SU-DHL-6 (cell line): ENCODE measurements at regions not wholly inside any gene's neighbourhood (a gene's known extent, or its start where the extent isn't known, plus 50 kb on each side); places are given as distances from the start of the nearest gene placed in this dataset.
"Not testable (repeated sequence)": the region's sequence is repeated elsewhere in the genome, so short reads cannot be mapped to it uniquely, and the experiment has no call there.

Experiments
- H2AFZ ChIP-seq: fragments of 200-600 bp; sonication (generic); 2 replicates; pipeline ENCODE4 v1.6.1; 2014; ENCODE audit warnings: low read depth, mild to moderate bottlenecking, moderate library complexity, mixed read lengths, antibody characterized with exemption, low read length; ENCODE audit not compliant: severe bottlenecking
- H3F3A ChIP-seq: fragments of 200-600 bp; shearing (Covaris generic); 2 replicates; pipeline ENCODE4 v1.6.0; 2016; ENCODE audit warnings: antibody characterized with exemption, mild to moderate bottlenecking; ENCODE audit not compliant: insufficient read depth
- H3K27ac ChIP-seq: fragments of 200-600 bp; sonication (generic); 2 replicates; pipeline ENCODE4 v1.5.1; 2016; ENCODE audit warnings: low read depth, mild to moderate bottlenecking, low read length, moderate library complexity, mixed read lengths
- H3K27me3 ChIP-seq: fragments of 200-600 bp; sonication (generic), shearing (Covaris generic); 2 replicates; pipeline ENCODE4 v1.6.0; 2014; ENCODE audit warnings: mild to moderate bottlenecking, low read length
- H3K36me3 ChIP-seq: fragments of 200-600 bp; sonication (generic); 2 replicates; pipeline ENCODE4 v1.6.1; 2014; ENCODE audit warnings: mild to moderate bottlenecking, low read length, mixed read lengths
- H3K4me2 ChIP-seq: fragments of 300-600, 200-600 bp; shearing (Covaris generic), sonication (generic); 2 replicates; pipeline ENCODE4 v1.6.0; 2014; ENCODE audit warnings: low read length, low read depth, mild to moderate bottlenecking; ENCODE audit not compliant: poor library complexity, severe bottlenecking
- H3K4me3 ChIP-seq: fragments of 200-600 bp; sonication (generic); 2 replicates; pipeline ENCODE4 v1.5.1; 2014; ENCODE audit warnings: antibody characterized with exemption, low read length, mild to moderate bottlenecking, mixed read lengths; ENCODE audit not compliant: insufficient read depth, poor library complexity, severe bottlenecking
- H3K79me2 ChIP-seq: fragments of 200-600 bp; sonication (generic); 2 replicates; pipeline ENCODE4 v1.6.1; 2014; ENCODE audit warnings: mild to moderate bottlenecking, low read length, moderate library complexity; ENCODE audit not compliant: insufficient read depth
- H3K9ac ChIP-seq: fragments of 200-600 bp; sonication (generic); 2 replicates; pipeline ENCODE4 v1.7.0; 2014; ENCODE audit warnings: mild to moderate bottlenecking, low read length
- H3K9me2 ChIP-seq: fragments of 200-600 bp; sonication (generic); replicated peaks from 2 replicates; pipeline ENCODE4 v1.6.1; 2014; ENCODE audit warnings: low read length; ENCODE audit not compliant: insufficient read depth
- H3K9me3 ChIP-seq: fragments of 200-600 bp; sonication (generic); 2 replicates; pipeline ENCODE4 v1.6.1; 2014; ENCODE audit warnings: low read length, mixed read lengths; ENCODE audit not compliant: insufficient read depth
- H4K20me1 ChIP-seq: fragments of 200-600 bp; sonication (generic); 2 replicates; pipeline ENCODE4 v1.6.1; 2014; ENCODE audit warnings: low read depth, mild to moderate bottlenecking, antibody characterized with exemption, low read length, moderate library complexity, mixed read lengths
- CTCF ChIP-seq: fragments of 200-600 bp; sonication (generic); IDR thresholded peaks from one replicate; pipeline ENCODE4 v1.5.1; 2017; ENCODE audit warnings: antibody characterized with exemption, mild to moderate bottlenecking, low read length, moderate library complexity; ENCODE audit not compliant: insufficient read depth, poor library complexity, severe bottlenecking
- EZH2phosphoT487 ChIP-seq: fragments of 200-600 bp; sonication (generic), shearing (Covaris generic); conservative IDR thresholded peaks from 2 replicates; pipeline ENCODE4 v1.6.1; 2018; ENCODE audit warnings: mild to moderate bottlenecking, antibody characterized with exemption, low read length, moderate library complexity, mixed read lengths

- H3K27ac ChIP-seq, H3K4me2 ChIP-seq, H3K4me3 ChIP-seq, H3K9ac ChIP-seq, H2AFZ ChIP-seq, H3K79me2 ChIP-seq, H4K20me1 ChIP-seq, H3K36me3 ChIP-seq, H3K9me3 ChIP-seq, H3K27me3 ChIP-seq, H3F3A ChIP-seq, H3K9me2 ChIP-seq: not testable (repeated sequence)
These were observed 103.5 kb upstream of the CCZ1B start for GRCh38 chr7:6929588-6929987.

- H3K27ac ChIP-seq, H3K4me2 ChIP-seq, H3K9me2 ChIP-seq, H4K20me1 ChIP-seq, H3K4me3 ChIP-seq, H3K27me3 ChIP-seq, H2AFZ ChIP-seq, H3K79me2 ChIP-seq, H3F3A ChIP-seq, H3K9me3 ChIP-seq, H3K9ac ChIP-seq, H3K36me3 ChIP-seq: not testable (repeated sequence)
These were observed 104.1 kb upstream of the CCZ1B start for GRCh38 chr7:6930081-6930635.

- H3K4me2 ChIP-seq, H2AFZ ChIP-seq, H3K79me2 ChIP-seq, H3K9ac ChIP-seq, H3K36me3 ChIP-seq, H3K9me3 ChIP-seq, H4K20me1 ChIP-seq, H3K27me3 ChIP-seq, H3F3A ChIP-seq, H3K4me3 ChIP-seq, H3K9me2 ChIP-seq, H3K27ac ChIP-seq: not testable (repeated sequence)
These were observed 104.7 kb upstream of the CCZ1B start for GRCh38 chr7:6930787-6931186.

GRCh38 chr7:6931456-6931855 lies 105.4 kb upstream of the CCZ1B start:
- H3F3A ChIP-seq, H3K79me2 ChIP-seq, H4K20me1 ChIP-seq, H3K4me3 ChIP-seq, H3K9me3 ChIP-seq, H3K4me2 ChIP-seq, H3K9ac ChIP-seq, H3K27ac ChIP-seq, H3K36me3 ChIP-seq, H3K27me3 ChIP-seq, H3K9me2 ChIP-seq, H2AFZ ChIP-seq: not testable (repeated sequence)

GRCh38 chr7:6933954-6934632 lies 108.0 kb upstream of the CCZ1B start:
- not testable (repeated sequence) for H2AFZ ChIP-seq, H3F3A ChIP-seq, H3K9me2 ChIP-seq, H3K27ac ChIP-seq, H3K4me2 ChIP-seq, H3K36me3 ChIP-seq, H3K27me3 ChIP-seq, H3K9ac ChIP-seq, H4K20me1 ChIP-seq, H3K79me2 ChIP-seq, H3K9me3 ChIP-seq, H3K4me3 ChIP-seq

- Histone ChIP-seq H3F3A (no peaks in the 10 kb centered on the region), H3K4me3 (no peak overlapping the region), H3K36me3 (no peaks in the 10 kb centered on the region), H2AFZ (no peak overlapping the region), H3K9me3 (no peaks in the 10 kb centered on the region), H3K4me2 (no peak overlapping the region), H3K9ac (no peak overlapping the region), H4K20me1 (no peaks in the 10 kb centered on the region), H3K27me3 (no peaks in the 10 kb centered on the region), H3K9me2 (no peaks in the 10 kb centered on the region), H3K79me2 (no peaks in the 10 kb centered on the region), H3K27ac (no peak overlapping the region)
- TF ChIP-seq EZH2phosphoT487: no peak
- TF ChIP-seq CTCF: no peak
These were observed 108.9 kb upstream of the CCZ1B start for GRCh38 chr7:6934981-6935380.

GRCh38 chr7:6936626-6937025 lies 110.6 kb upstream of the CCZ1B start:
- not testable (repeated sequence) for H3K9ac ChIP-seq, H3K27ac ChIP-seq, H3F3A ChIP-seq, H2AFZ ChIP-seq, H3K79me2 ChIP-seq, H3K4me2 ChIP-seq, H3K27me3 ChIP-seq, H3K36me3 ChIP-seq, H4K20me1 ChIP-seq, H3K9me3 ChIP-seq, H3K4me3 ChIP-seq, H3K9me2 ChIP-seq
